Aorta (tissue), 5 donors: ENCODE measurements at regions not wholly inside any gene's neighbourhood (a gene's known extent, or its start where the extent isn't known, plus 50 kb on each side); places are given as distances from the start of the nearest gene placed in this dataset.

Experiments
- ATAC-seq: fragments of 200-7000 bp; cut with Tn5 transposase; one replicate; pipeline ENCODE4 v1.9.1; 2022; ENCODE audit warnings: moderate library complexity; ENCODE audit not compliant: low FRiP score
- DNase-seq, 2 donors: peaks; one replicate each; pipeline ENCODE4 v3.0.0-alpha.2; 2020
- H3K27ac ChIP-seq, 2 donors: one replicate each; pipeline ENCODE4 v1.5.1; 2013; ENCODE audit warnings: low read length in 2 of 2, mild to moderate bottlenecking in 2 of 2, moderate library complexity in 2 of 2, control low read depth in 1 of 2, inconsistent platforms in 1 of 2, low read depth in 1 of 2
- H3K27me3 ChIP-seq, 2 donors: one replicate each; pipeline ENCODE4 v1.6.1; 2013; ENCODE audit warnings: control low read depth in 1 of 2, low read length in 1 of 2, mild to moderate bottlenecking in 1 of 2, moderate library complexity in 1 of 2; ENCODE audit not compliant: insufficient read depth in 2 of 2, control insufficient read depth in 1 of 2
- H3K36me3 ChIP-seq, 2 donors: one replicate each; pipeline ENCODE4 v1.6.1; 2013; ENCODE audit warnings: control low read depth in 1 of 2, low read length in 1 of 2, mild to moderate bottlenecking in 1 of 2; ENCODE audit not compliant: insufficient read depth in 2 of 2, control insufficient read depth in 1 of 2
- H3K4me1 ChIP-seq, 2 donors: one replicate each; pipeline ENCODE4 v1.6.1; 2013; ENCODE audit warnings: low read length in 2 of 2, control low read depth in 1 of 2, mild to moderate bottlenecking in 1 of 2, moderate library complexity in 1 of 2; ENCODE audit not compliant: insufficient read depth in 2 of 2, control insufficient read depth in 1 of 2
- H3K4me3 ChIP-seq, 2 donors: one replicate each; pipeline ENCODE4 v1.5.1; 2013; ENCODE audit warnings: low read length in 2 of 2, control low read depth in 1 of 2, mild to moderate bottlenecking in 1 of 2
- H3K9me3 ChIP-seq: one replicate; pipeline ENCODE4 v1.6.1; 2013; ENCODE audit warnings: mild to moderate bottlenecking, low read length; ENCODE audit not compliant: control insufficient read depth
- WGBS, 2 donors: extraction: QIAGEN DNeasy Blood & Tissue Kit; methylation state at CpG; one replicate each; pipeline ENCODE4 v1.1.7; 2013; 5-methylcytosine and 5-hydroxymethylcytosine counted together
- intact Hi-C, 2 donors: fragments of 100-400 bp; cut with DNase I; formaldehyde crosslinking; loops; one replicate each; pipeline versions ENCODE4 v1.14.2 to v1.15.0; 2022
- donor health status: healthy with polysubstance abuse.
- donor health status: Bipolar disorder and iron deficiency.
- donor health status: DM: no; HTN: no; CAD: no.
- donor health status: DM: no; HTN: no; CAD: no.
- donor health status: DM: yes; HTN: yes; CAD: no.

- intact Hi-C loops = no loop called here
- Histone ChIP-seq H3K27ac (no peak overlapping the region), H3K4me1 (peaks cover 0 to 3% of the 10 kb centered on the region in 2 donors), H3K9me3 (no peaks in the 10 kb centered on the region), H3K27me3 (no peaks in the 10 kb centered on the region), H3K36me3 (no peaks in the 10 kb centered on the region), H3K4me3 (no peak overlapping the region)
- ATAC-seq (no peak), DNase-seq (no peak)
Observed at GRCh38 chr12:46884362-46884761, 58.6 kb upstream of the SLC38A4 start.

GRCh38 chr12:46886541-46887041 lies 60.8 kb upstream of the SLC38A4 start:
- DNase-seq (no peak), ATAC-seq (no peak)
- H3K27me3 ChIP-seq = no peaks in the 10 kb centered on the region
- peaks cover 0 to 3% of the 10 kb centered on the region in 2 donors for H3K4me1 ChIP-seq
- no peak overlapping the region for H3K27ac ChIP-seq
- H3K36me3 ChIP-seq = no peaks in the 10 kb centered on the region
- no peak overlapping the region for H3K4me3 ChIP-seq
- H3K9me3 ChIP-seq = no peaks in the 10 kb centered on the region
- WGBS, 2 donors = 67 to 71% methylated on average over 2 of the region's 2 CpGs
- intact Hi-C loops = no loop called here

- no peaks in the 10 kb centered on the region for H3K9me3 ChIP-seq
- no peaks in the 10 kb centered on the region for H3K36me3 ChIP-seq
- intact Hi-C loops = no loop called here
- DNase-seq = no peak
- no peak overlapping the region for H3K4me3 ChIP-seq
- H3K4me1 ChIP-seq = peaks cover 0 to 3% of the 10 kb centered on the region in 2 donors
- ATAC-seq = no peak
- no peak overlapping the region for H3K27ac ChIP-seq
- H3K27me3 ChIP-seq = no peaks in the 10 kb centered on the region
Observed at GRCh38 chr12:46887870-46888269, 62.1 kb upstream of the SLC38A4 start.

- Histone ChIP-seq H3K27me3 (no peaks in the 10 kb centered on the region), H3K36me3 (no peaks in the 10 kb centered on the region), H3K9me3 (no peaks in the 10 kb centered on the region), H3K27ac (no peak overlapping the region), H3K4me3 (no peak overlapping the region), H3K4me1 (peaks cover 0 to 3% of the 10 kb centered on the region in 2 donors)
- ATAC-seq (no peak), DNase-seq (no peak)
- intact Hi-C loops = no loop called here
- 87 to 90% methylated on average over 3 of the region's 3 CpGs for WGBS, 2 donors
Observed at GRCh38 chr12:46888568-46888967, 62.8 kb upstream of the SLC38A4 start.

- H3K27ac ChIP-seq = no peak overlapping the region
- WGBS, 2 donors = 51 to 67% methylated on average over 1 of the region's 1 CpG
- no peak overlapping the region for H3K4me3 ChIP-seq
- H3K4me1 ChIP-seq = peaks cover 0 to 3% of the 10 kb centered on the region in 2 donors
- intact Hi-C loops = no loop called here
- H3K27me3 ChIP-seq = no peaks in the 10 kb centered on the region
- DNase-seq (no peak), ATAC-seq (no peak)
- H3K9me3 ChIP-seq = no peaks in the 10 kb centered on the region
- H3K36me3 ChIP-seq = no peaks in the 10 kb centered on the region
Observed at GRCh38 chr12:46891306-46891705, 65.5 kb upstream of the SLC38A4 start.

- intact Hi-C loops = no loop called here
- Histone ChIP-seq H3K27me3 (no peaks in the 10 kb centered on the region), H3K9me3 (no peaks in the 10 kb centered on the region), H3K27ac (no peak overlapping the region), H3K4me1 (no peaks in the 10 kb centered on the region), H3K4me3 (no peak overlapping the region), H3K36me3 (no peaks in the 10 kb centered on the region)
- ATAC-seq (peak; percentile 36), DNase-seq (no peak)
- 75 to 79% methylated on average over 11 of the region's 11 CpGs for WGBS, 2 donors
Observed at GRCh38 chr12:46892034-46892705, 66.4 kb upstream of the SLC38A4 start.

- WGBS, 2 donors = 14 to 16% methylated on average over 4 of the region's 4 CpGs
- peak; percentile 11 for ATAC-seq
- intact Hi-C loops = no loop called here
Observed at GRCh38 chr12:46892887-46893286, 67.1 kb upstream of the SLC38A4 start.

GRCh38 chr12:46893434-46893833 lies 67.6 kb upstream of the SLC38A4 start:
- no peak overlapping the region for H3K4me3 ChIP-seq
- intact Hi-C loops = no loop called here
- H3K4me1 ChIP-seq = no peaks in the 10 kb centered on the region
- 92 to 94% methylated on average over 1 of the region's 1 CpG for WGBS, 2 donors
- DNase-seq = no peak
- H3K36me3 ChIP-seq = no peaks in the 10 kb centered on the region
- no peak for ATAC-seq
- H3K9me3 ChIP-seq = no peaks in the 10 kb centered on the region
- no peaks in the 10 kb centered on the region for H3K27me3 ChIP-seq
- H3K27ac ChIP-seq = no peak overlapping the region

More at GRCh38 chr12:46892887-46893286, 67.1 kb upstream of the SLC38A4 start:
- no peak overlapping the region for H3K27ac ChIP-seq
- H3K4me1 ChIP-seq = no peaks in the 10 kb centered on the region
- H3K4me3 ChIP-seq = no peak overlapping the region
- H3K36me3 ChIP-seq = no peaks in the 10 kb centered on the region
- H3K9me3 ChIP-seq = no peaks in the 10 kb centered on the region
- no peaks in the 10 kb centered on the region for H3K27me3 ChIP-seq
- no peak for DNase-seq

GRCh38 chr12:46895726-46896125 lies 69.9 kb upstream of the SLC38A4 start:
- ATAC-seq = no peak
- Histone ChIP-seq H3K27me3 (no peaks in the 10 kb centered on the region), H3K27ac (no peak overlapping the region), H3K4me1 (no peaks in the 10 kb centered on the region), H3K9me3 (no peaks in the 10 kb centered on the region), H3K36me3 (no peaks in the 10 kb centered on the region), H3K4me3 (no peak overlapping the region)
- intact Hi-C loops = no loop called here
- DNase-seq = no peak
- WGBS, 2 donors = 31 to 42% methylated on average over 3 of the region's 3 CpGs
